Loucy (cell line): ENCODE measurements at regions not wholly inside any gene's neighbourhood (a gene's known extent, or its start where the extent isn't known, plus 50 kb on each side); places are given as distances from the start of the nearest gene placed in this dataset.

Experiments used
- H2AFZ ChIP-seq: fragments of 200-600 bp; sonication (generic); 2 replicates; pipeline ENCODE4 v1.6.0; 2016; ENCODE audit warnings: antibody characterized with exemption, mild to moderate bottlenecking, low read length, moderate library complexity
- H3F3A ChIP-seq: fragments of 200-600 bp; 2 replicates; pipeline ENCODE4 v1.6.0; 2016; ENCODE audit warnings: antibody characterized with exemption, low read depth, mild to moderate bottlenecking
- H3K27me3 ChIP-seq: fragments of 200-600 bp; sonication (generic); 2 replicates; pipeline ENCODE4 v1.6.1; 2014; ENCODE audit warnings: low read length, mild to moderate bottlenecking; ENCODE audit not compliant: insufficient read depth, poor library complexity, severe bottlenecking
- H3K36me3 ChIP-seq: fragments of 200-600 bp; sonication (generic); 2 replicates; pipeline ENCODE4 v1.6.1; 2016; ENCODE audit warnings: low read length; ENCODE audit not compliant: insufficient read depth
- H3K4me1 ChIP-seq: fragments of 200-600 bp; sonication (generic); 2 replicates; pipeline ENCODE4 v1.5.1; 2014; ENCODE audit warnings: low read length, mild to moderate bottlenecking; ENCODE audit not compliant: insufficient read depth, poor library complexity, severe bottlenecking
- H3K4me2 ChIP-seq: fragments of 200-600 bp; sonication (generic); 2 replicates; pipeline ENCODE4 v1.6.0; 2014; ENCODE audit warnings: antibody characterized with exemption, low read length, low read depth, mild to moderate bottlenecking; ENCODE audit not compliant: poor library complexity, severe bottlenecking
- H3K4me3 ChIP-seq: fragments of 200-600 bp; sonication (generic); 2 replicates; pipeline ENCODE4 v1.5.1; 2014; ENCODE audit warnings: low read length, mild to moderate bottlenecking, mixed read lengths; ENCODE audit not compliant: poor library complexity, severe bottlenecking
- H3K79me2 ChIP-seq: fragments of 200-600 bp; sonication (generic); 2 replicates; pipeline ENCODE4 v1.6.1; 2014; ENCODE audit warnings: low read length; ENCODE audit not compliant: insufficient read depth
- H3K9ac ChIP-seq: fragments of 200-600 bp; sonication (generic); 2 replicates; pipeline ENCODE4 v1.6.0; 2014; ENCODE audit warnings: mild to moderate bottlenecking, low read depth, low read length, moderate library complexity; ENCODE audit not compliant: poor library complexity, severe bottlenecking
- H3K9me2 ChIP-seq: fragments of 200-600 bp; sonication (generic); replicated peaks from 2 replicates; pipeline ENCODE4 v1.6.1; 2016; ENCODE audit warnings: low read depth, low read length, mixed read lengths
- H3K9me3 ChIP-seq: fragments of 200-600 bp; sonication (generic); 2 replicates; pipeline ENCODE4 v1.6.1; 2014; ENCODE audit warnings: mild to moderate bottlenecking, antibody characterized with exemption, low read length, low read depth; ENCODE audit not compliant: insufficient read depth
- H4K20me1 ChIP-seq: fragments of 200-600 bp; sonication (generic); 2 replicates; pipeline ENCODE4 v1.6.0; 2014; ENCODE audit warnings: antibody characterized with exemption, low read length, mild to moderate bottlenecking; ENCODE audit not compliant: insufficient read depth, poor library complexity, severe bottlenecking
- CTCF ChIP-seq: fragments of 200-600 bp; sonication (generic); conservative IDR thresholded peaks from 2 replicates; pipeline ENCODE4 v1.5.1; 2014; ENCODE audit warnings: mild to moderate bottlenecking, antibody characterized with exemption, low read length
- EZH2phosphoT487 ChIP-seq: fragments of 200-600 bp; IDR thresholded peaks from 2 replicates; pipeline ENCODE4 v1.6.1; 2018; ENCODE audit warnings: antibody characterized with exemption, mild to moderate bottlenecking, moderate library complexity, borderline replicate concordance

GRCh38 chr6:27768556-27768955 is 143.6 kb downstream of the OR2B2 start:
- no peaks in the 10 kb centered on the region for H4K20me1 ChIP-seq
- H3K4me2 ChIP-seq: no peak overlapping the region
- no peaks in the 10 kb centered on the region for H3K79me2 ChIP-seq
- H2AFZ ChIP-seq: no peak overlapping the region
- H3K9ac ChIP-seq: no peak overlapping the region
- TF ChIP-seq EZH2phosphoT487 (no peak), CTCF (no peak)
- H3F3A ChIP-seq: no peaks in the 10 kb centered on the region
- peaks cover 5% of the 10 kb centered on the region for H3K4me1 ChIP-seq
- no peak overlapping the region for H3K4me3 ChIP-seq
- no peaks in the 10 kb centered on the region for H3K9me2 ChIP-seq
- H3K27me3 ChIP-seq: no peaks in the 10 kb centered on the region
- H3K36me3 ChIP-seq: no peaks in the 10 kb centered on the region
- H3K9me3 ChIP-seq: no peaks in the 10 kb centered on the region

GRCh38 chr6:27767851-27768250 is 144.3 kb downstream of the OR2B2 start:
- Histone ChIP-seq H3K9me2 (no peaks in the 10 kb centered on the region), H3K9ac (no peak overlapping the region), H3K4me1 (peaks cover 3% of the 10 kb centered on the region), H3K27me3 (no peaks in the 10 kb centered on the region), H3F3A (no peaks in the 10 kb centered on the region), H3K36me3 (no peaks in the 10 kb centered on the region), H4K20me1 (no peaks in the 10 kb centered on the region), H3K4me3 (no peak overlapping the region), H3K9me3 (no peaks in the 10 kb centered on the region), H3K79me2 (no peaks in the 10 kb centered on the region), H3K4me2 (no peak overlapping the region), H2AFZ (no peak overlapping the region)
- no peak for TF ChIP-seq CTCF
- no peak for TF ChIP-seq EZH2phosphoT487

- TF ChIP-seq EZH2phosphoT487 (no peak), CTCF (no peak)
- H3K4me3 ChIP-seq: no peak overlapping the region
Observed at GRCh38 chr6:27766405-27766804, 145.8 kb downstream of the OR2B2 start.

More at GRCh38 chr6:27766405-27766804, 145.8 kb downstream of the OR2B2 start:
- no peaks in the 10 kb centered on the region for H3F3A ChIP-seq
- H3K4me1 ChIP-seq: no peaks in the 10 kb centered on the region
- no peaks in the 10 kb centered on the region for H3K9me3 ChIP-seq
- H3K79me2 ChIP-seq: no peaks in the 10 kb centered on the region
- no peaks in the 10 kb centered on the region for H3K36me3 ChIP-seq
- H2AFZ ChIP-seq: no peak overlapping the region
- H3K9ac ChIP-seq: no peak overlapping the region
- no peaks in the 10 kb centered on the region for H3K27me3 ChIP-seq
- no peak overlapping the region for H3K4me2 ChIP-seq
- H3K9me2 ChIP-seq: no peaks in the 10 kb centered on the region
- no peaks in the 10 kb centered on the region for H4K20me1 ChIP-seq
